Fibroblast of lung (primary cell): ENCODE measurements at regions not wholly inside any gene's neighbourhood (a gene's known extent, or its start where the extent isn't known, plus 50 kb on each side); places are given as distances from the start of the nearest gene placed in this dataset.

Experiments
- DNase-seq, 2 donors: peaks; one replicate each; pipeline versions ENCODE4 v3.0.0 to v3.0.0-alpha.2; 2010; ENCODE audit warnings: low read depth in 2 of 2
- H2AFZ ChIP-seq: 2 replicates; pipeline ENCODE4 v1.5.1; 2012; ENCODE audit warnings: low read length, control low read depth, inconsistent platforms
- H3K27ac ChIP-seq: 2 replicates; pipeline ENCODE4 v1.5.1; 2011; ENCODE audit warnings: low read length, control low read depth; ENCODE audit not compliant: insufficient read depth
- H3K27me3 ChIP-seq: 2 replicates; pipeline ENCODE4 v1.5.1; 2011; ENCODE audit warnings: mild to moderate bottlenecking, low read length; ENCODE audit not compliant: control insufficient read depth, insufficient read depth
- H3K36me3 ChIP-seq: 2 replicates; pipeline ENCODE4 v1.5.1; 2011; ENCODE audit warnings: low read length; ENCODE audit not compliant: control insufficient read depth, insufficient read depth
- H3K4me1 ChIP-seq: 2 replicates; pipeline ENCODE4 v1.5.1; 2011; ENCODE audit warnings: low read length; ENCODE audit not compliant: control insufficient read depth, insufficient read depth; ENCODE audit errors: extremely low read depth
- H3K4me2 ChIP-seq: 2 replicates; pipeline ENCODE4 v1.5.1; 2011; ENCODE audit warnings: low read length, control low read depth; ENCODE audit not compliant: insufficient read depth; ENCODE audit errors: extremely low read depth
- H3K4me3 ChIP-seq, 4 experiments: fragments of 200-600 bp in 1 of 4; sonication (generic) in 1 of 4; replicated peaks in 1 of 4; 2 replicates each; pipeline ENCODE4 v1.5.1; 2011 to 2016; ENCODE audit warnings: low read length in 4 of 4, low read depth in 3 of 4, mild to moderate bottlenecking in 3 of 4, control low read depth in 2 of 4, inconsistent platforms in 1 of 4, mixed read lengths in 1 of 4; ENCODE audit not compliant: insufficient read depth in 1 of 4; ENCODE audit errors: control extremely low read depth in 1 of 4
- H3K79me2 ChIP-seq: 2 replicates; pipeline ENCODE4 v1.5.1; 2012; ENCODE audit warnings: mild to moderate bottlenecking, low read length, inconsistent platforms; ENCODE audit not compliant: control insufficient read depth, insufficient read depth
- H3K9ac ChIP-seq: 2 replicates; pipeline ENCODE4 v1.5.1; 2011; ENCODE audit warnings: mild to moderate bottlenecking, low read length, control low read depth; ENCODE audit not compliant: insufficient read depth
- H3K9me3 ChIP-seq: 2 replicates; pipeline ENCODE4 v1.5.1; 2012; ENCODE audit warnings: low read depth, low read length; ENCODE audit not compliant: control insufficient read depth, insufficient read depth
- H4K20me1 ChIP-seq: 2 replicates; pipeline ENCODE4 v1.5.1; 2011; ENCODE audit warnings: low read length; ENCODE audit not compliant: control insufficient read depth, insufficient read depth; ENCODE audit errors: extremely low read depth
- EZH2 ChIP-seq: IDR thresholded peaks from 2 replicates; pipeline ENCODE4 v1.5.1; 2012; ENCODE audit warnings: low read length, control low read depth, mild to moderate bottlenecking; ENCODE audit errors: missing control alignments
- TF ChIP-seq, protein P1 (sequence below), 2 donors: IDR thresholded peaks in 1 of 2; conservative IDR thresholded peaks in 1 of 2; 1 replicate in 1 of 2; 2 replicates in 1 of 2; pipeline ENCODE4 v1.5.1; 2011 to 2012; ENCODE audit warnings: low read length in 2 of 2, control low read depth in 1 of 2, inconsistent platforms in 1 of 2, low read depth in 1 of 2, mild to moderate bottlenecking in 1 of 2

DNA sequence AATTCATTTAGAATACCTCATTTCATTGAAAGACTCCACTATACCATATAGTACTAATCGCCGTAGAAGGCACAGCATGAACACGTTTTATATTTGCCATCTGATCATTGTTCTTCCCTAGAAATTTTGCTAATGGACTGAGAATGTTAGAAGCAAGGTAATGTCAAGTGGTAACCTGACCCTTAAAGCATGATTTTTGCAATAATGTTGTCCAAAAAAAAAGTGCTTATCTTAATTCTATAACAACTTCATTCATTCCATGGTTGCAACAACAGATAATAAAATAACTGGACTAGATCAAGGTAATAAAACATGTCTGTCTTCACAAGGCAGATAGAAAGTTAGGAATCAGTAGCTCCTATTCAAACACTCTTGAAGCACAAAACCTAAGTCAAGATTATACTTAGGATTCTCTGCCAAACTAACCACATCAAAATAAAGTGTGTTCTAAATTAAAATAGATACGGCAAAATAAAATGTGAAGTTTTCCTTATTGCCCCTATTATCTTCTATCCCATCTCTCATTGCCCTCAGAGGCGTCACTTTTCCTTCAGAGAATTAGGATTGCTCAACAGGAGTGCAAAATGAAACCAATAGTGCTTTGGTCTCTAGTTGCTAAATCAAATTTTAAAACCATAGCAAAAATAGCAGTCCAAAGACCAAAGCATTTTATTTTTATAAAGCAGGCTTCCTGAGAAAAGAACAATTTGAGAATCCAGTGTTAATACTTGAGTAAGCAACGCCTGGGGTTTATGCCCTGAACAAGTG lies 317.4 kb upstream of the UBE2E2 start:
- Histone ChIP-seq H3K9me3 (no peaks in the 10 kb centered on the region), H3K4me3 (no peak overlapping the region), H3K9ac (no peak overlapping the region), H3K4me2 (no peak overlapping the region), H3K4me1 (no peaks in the 10 kb centered on the region), H3K79me2 (no peaks in the 10 kb centered on the region), H3K27me3 (no peaks in the 10 kb centered on the region), H3K36me3 (no peaks in the 10 kb centered on the region), H3K27ac (no peak overlapping the region), H2AFZ (no peak overlapping the region), H4K20me1 (no peaks in the 10 kb centered on the region)
- DNase-seq = no peak
- no peak for TF ChIP-seq EZH2
- TF ChIP-seq, protein P1, sequence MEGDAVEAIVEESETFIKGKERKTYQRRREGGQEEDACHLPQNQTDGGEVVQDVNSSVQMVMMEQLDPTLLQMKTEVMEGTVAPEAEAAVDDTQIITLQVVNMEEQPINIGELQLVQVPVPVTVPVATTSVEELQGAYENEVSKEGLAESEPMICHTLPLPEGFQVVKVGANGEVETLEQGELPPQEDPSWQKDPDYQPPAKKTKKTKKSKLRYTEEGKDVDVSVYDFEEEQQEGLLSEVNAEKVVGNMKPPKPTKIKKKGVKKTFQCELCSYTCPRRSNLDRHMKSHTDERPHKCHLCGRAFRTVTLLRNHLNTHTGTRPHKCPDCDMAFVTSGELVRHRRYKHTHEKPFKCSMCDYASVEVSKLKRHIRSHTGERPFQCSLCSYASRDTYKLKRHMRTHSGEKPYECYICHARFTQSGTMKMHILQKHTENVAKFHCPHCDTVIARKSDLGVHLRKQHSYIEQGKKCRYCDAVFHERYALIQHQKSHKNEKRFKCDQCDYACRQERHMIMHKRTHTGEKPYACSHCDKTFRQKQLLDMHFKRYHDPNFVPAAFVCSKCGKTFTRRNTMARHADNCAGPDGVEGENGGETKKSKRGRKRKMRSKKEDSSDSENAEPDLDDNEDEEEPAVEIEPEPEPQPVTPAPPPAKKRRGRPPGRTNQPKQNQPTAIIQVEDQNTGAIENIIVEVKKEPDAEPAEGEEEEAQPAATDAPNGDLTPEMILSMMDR (conservative IDR thresholded peaks at IDR 0.05 in 1 of 2, IDR thresholded peaks at IDR 0.05 in 1 of 2; ENCODE audit: low read depth in 1 of 2, low read length in 2 of 2) = no peak

DNA sequence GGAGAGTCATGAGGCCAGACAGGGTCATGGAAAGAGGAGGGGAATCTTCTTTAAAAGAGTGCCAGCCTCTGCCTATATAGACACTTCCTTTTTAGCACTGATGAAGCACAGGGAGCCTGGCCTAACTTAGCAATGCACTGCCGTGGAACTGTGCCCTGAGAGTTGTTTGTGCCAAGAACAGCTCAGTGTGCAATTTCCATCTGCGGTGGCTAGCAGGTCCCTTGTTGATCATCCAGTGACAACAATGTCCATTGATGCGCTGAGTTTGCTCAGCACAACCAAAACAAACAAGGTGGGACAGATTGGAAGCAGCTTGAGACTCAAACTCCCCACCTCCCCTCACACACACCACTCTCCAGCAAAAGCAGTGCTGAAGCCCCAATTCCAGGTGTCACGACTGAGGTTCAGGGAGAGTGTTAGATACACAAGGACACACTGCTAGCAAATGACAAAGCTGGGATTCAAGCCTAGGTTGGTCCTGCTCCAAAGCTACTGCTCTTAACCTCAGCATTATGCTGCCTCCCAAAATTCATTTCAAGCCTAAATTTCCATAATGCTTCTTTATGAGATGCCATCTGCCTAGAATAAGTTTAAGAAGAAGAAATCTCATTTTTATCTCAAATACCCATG lies 316.6 kb upstream of the UBE2E2 start:
- Histone ChIP-seq H3K4me3 (no peak overlapping the region), H4K20me1 (no peaks in the 10 kb centered on the region), H3K9ac (no peak overlapping the region), H3K4me2 (no peak overlapping the region), H3K27me3 (no peaks in the 10 kb centered on the region), H3K79me2 (no peaks in the 10 kb centered on the region), H3K27ac (no peak overlapping the region), H3K4me1 (no peaks in the 10 kb centered on the region), H3K9me3 (no peaks in the 10 kb centered on the region), H2AFZ (no peak overlapping the region), H3K36me3 (no peaks in the 10 kb centered on the region)
- no peak for DNase-seq
- no peak for TF ChIP-seq EZH2
- TF ChIP-seq, protein P1 (conservative IDR thresholded peaks at IDR 0.05 in 1 of 2, IDR thresholded peaks at IDR 0.05 in 1 of 2; ENCODE audit: low read depth in 1 of 2, low read length in 2 of 2) = no peak

DNA sequence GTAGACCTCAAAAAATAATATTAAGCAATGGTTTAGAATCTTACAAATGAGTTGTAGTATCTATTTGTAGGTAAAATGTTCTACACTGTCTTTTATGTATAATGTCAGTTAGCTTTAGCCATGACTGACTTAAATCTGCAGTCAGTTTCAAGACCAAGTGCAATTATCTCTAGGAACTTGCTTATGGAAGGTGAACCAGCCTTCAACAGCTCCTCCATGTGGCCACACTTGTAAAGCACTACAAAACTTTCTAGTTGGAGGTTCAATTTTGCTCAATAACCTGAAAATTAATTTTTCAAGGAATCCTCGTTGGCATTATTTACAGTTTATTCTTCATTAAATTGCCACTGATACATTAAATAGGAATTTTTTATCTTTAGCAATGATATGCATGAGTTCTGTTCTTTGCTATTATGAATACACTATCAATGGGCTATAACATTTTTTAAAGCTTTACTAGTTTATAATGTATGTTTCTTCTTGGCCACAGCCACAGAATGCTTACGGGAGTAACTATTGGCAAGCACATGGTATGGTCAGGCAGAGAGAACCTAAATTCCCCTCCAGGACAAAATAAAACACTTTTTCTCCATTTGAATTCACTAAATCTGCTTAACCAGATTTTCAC lies 315.3 kb upstream of the UBE2E2 start:
- H3K9ac ChIP-seq = no peak overlapping the region

More for the DNA sequence above, 315.3 kb upstream of the UBE2E2 start:
- Histone ChIP-seq H3K27ac (no peak overlapping the region), H3K27me3 (no peaks in the 10 kb centered on the region), H3K79me2 (no peaks in the 10 kb centered on the region), H3K36me3 (no peaks in the 10 kb centered on the region), H2AFZ (no peak overlapping the region), H3K4me2 (no peak overlapping the region), H3K4me3 (no peak overlapping the region), H3K9me3 (no peaks in the 10 kb centered on the region), H4K20me1 (no peaks in the 10 kb centered on the region), H3K4me1 (no peaks in the 10 kb centered on the region)
- TF ChIP-seq EZH2 = no peak
- TF ChIP-seq, protein P1 (conservative IDR thresholded peaks at IDR 0.05 in 1 of 2, IDR thresholded peaks at IDR 0.05 in 1 of 2; ENCODE audit: low read depth in 1 of 2, low read length in 2 of 2) = peak; percentile 48 to 75
- DNase-seq = peak; percentile 30 to 61
